Stimulated activated effector memory CD8-positive, alpha-beta T cell treated with anti-CD3 and anti-CD28 coated beads, Interleukin-12 subunit alpha, Interleukin-12 subunit beta, amount 100 ng/mL, for 72 hours (primary cell): ENCODE measurements at regions not wholly inside any gene's neighbourhood (a gene's known extent, or its start where the extent isn't known, plus 50 kb on each side); places are given as distances from the start of the nearest gene placed in this dataset.
"Not testable (repeated sequence)": the region's sequence is repeated elsewhere in the genome, so short reads cannot be mapped to it uniquely, and the experiment has no call there.

Experiments used
- ATAC-seq: fragments of 150-1000 bp; cut with Tn5 transposase; 2 replicates; pipeline ENCODE4 v1.10.0; 2021
- DNase-seq, 2 donors: peaks; one replicate each; pipeline ENCODE4 v3.0.0; 2021 to 2022; ENCODE audit warnings: low spot score in 2 of 2
- H3K27ac Mint-ChIP-seq: one replicate; pipeline ENCODE4 v1.8.0; 2022; ENCODE audit warnings: mild to moderate bottlenecking, mixed read lengths
- H3K36me3 Mint-ChIP-seq: one replicate; pipeline ENCODE4 v1.8.0; 2022; ENCODE audit warnings: mild to moderate bottlenecking, mixed read lengths
- H3K4me1 Mint-ChIP-seq: one replicate; pipeline ENCODE4 v1.8.0; 2022; ENCODE audit warnings: mixed read lengths
- H3K4me3 Mint-ChIP-seq: one replicate; pipeline ENCODE4 v1.8.0; 2022; ENCODE audit warnings: mild to moderate bottlenecking, mixed read lengths
- H3K9me3 Mint-ChIP-seq: one replicate; pipeline ENCODE4 v1.8.0; 2022; ENCODE audit warnings: mixed read lengths

- H3K4me1 Mint-ChIP-seq, result peaks cover 4% of the 10 kb centered on the region
These were observed 185.0 kb upstream of the NRXN3 start for GRCh38 chr14:77985211-77985615.

GRCh38 chr14:77986773-77987172, 183.4 kb upstream of the NRXN3 start:
- no peaks in the 10 kb centered on the region for H3K36me3 Mint-ChIP-seq
- no peak overlapping the region for H3K4me3 Mint-ChIP-seq
- no peaks in the 10 kb centered on the region for H3K4me1 Mint-ChIP-seq
- no peak overlapping the region for H3K27ac Mint-ChIP-seq
- H3K9me3 Mint-ChIP-seq, result no peaks in the 10 kb centered on the region
- ATAC-seq (no peak), DNase-seq (no peak)

More at GRCh38 chr14:77985211-77985615, 185.0 kb upstream of the NRXN3 start:
- H3K9me3 Mint-ChIP-seq, result no peaks in the 10 kb centered on the region
- DNase-seq, result no peak
- H3K27ac Mint-ChIP-seq, result no peak overlapping the region
- H3K4me3 Mint-ChIP-seq, result no peak overlapping the region
- no peaks in the 10 kb centered on the region for H3K36me3 Mint-ChIP-seq
- ATAC-seq, result no peak

- DNase-seq (no peak), ATAC-seq (no peak)
- no peaks in the 10 kb centered on the region for H3K4me1 Mint-ChIP-seq
- H3K36me3 Mint-ChIP-seq, result no peaks in the 10 kb centered on the region
- H3K4me3 Mint-ChIP-seq, result no peak overlapping the region
- no peaks in the 10 kb centered on the region for H3K9me3 Mint-ChIP-seq
- no peak overlapping the region for H3K27ac Mint-ChIP-seq
These were observed 181.9 kb upstream of the NRXN3 start for GRCh38 chr14:77988096-77988870.

GRCh38 chr14:77988970-77989369, 181.2 kb upstream of the NRXN3 start:
- H3K4me3 Mint-ChIP-seq, result no peak overlapping the region
- no peak for DNase-seq
- no peak overlapping the region for H3K27ac Mint-ChIP-seq

GRCh38 chr14:77989441-77989991, 180.7 kb upstream of the NRXN3 start:
- ATAC-seq, result no peak
- no peaks in the 10 kb centered on the region for H3K36me3 Mint-ChIP-seq
- no peak overlapping the region for H3K4me3 Mint-ChIP-seq
- H3K9me3 Mint-ChIP-seq, result no peaks in the 10 kb centered on the region
- no peaks in the 10 kb centered on the region for H3K4me1 Mint-ChIP-seq
- DNase-seq, result no peak
- H3K27ac Mint-ChIP-seq, result no peak overlapping the region

More at GRCh38 chr14:77988970-77989369, 181.2 kb upstream of the NRXN3 start:
- ATAC-seq, result peak; percentile 28
- H3K9me3 Mint-ChIP-seq, result no peaks in the 10 kb centered on the region
- no peaks in the 10 kb centered on the region for H3K36me3 Mint-ChIP-seq
- H3K4me1 Mint-ChIP-seq, result no peaks in the 10 kb centered on the region

- Mint-ChIP-seq H3K36me3 (no peaks in the 10 kb centered on the region), H3K4me3 (no peak overlapping the region), H3K9me3 (no peaks in the 10 kb centered on the region), H3K4me1 (no peaks in the 10 kb centered on the region), H3K27ac (no peak overlapping the region)
- DNase-seq (no peak), ATAC-seq (no peak)
These were observed 179.8 kb upstream of the NRXN3 start for GRCh38 chr14:77990337-77990736.

- no peak overlapping the region for H3K27ac Mint-ChIP-seq
- no peaks in the 10 kb centered on the region for H3K9me3 Mint-ChIP-seq
- ATAC-seq, result no peak
- DNase-seq, result no peak
- H3K4me3 Mint-ChIP-seq, result no peak overlapping the region
- no peaks in the 10 kb centered on the region for H3K36me3 Mint-ChIP-seq
- no peaks in the 10 kb centered on the region for H3K4me1 Mint-ChIP-seq
These were observed 178.9 kb upstream of the NRXN3 start for GRCh38 chr14:77991128-77991772.

- Mint-ChIP-seq H3K9me3 (peaks cover 16% of the 10 kb centered on the region), H3K4me3 (no peak overlapping the region), H3K36me3 (no peaks in the 10 kb centered on the region), H3K27ac (no peak overlapping the region), H3K4me1 (no peaks in the 10 kb centered on the region)
- no peak for DNase-seq
- ATAC-seq, result peak; percentile 80
These were observed 164.8 kb upstream of the NRXN3 start for GRCh38 chr14:78005325-78005724.

GRCh38 chr14:78007160-78007559, 163.0 kb upstream of the NRXN3 start:
- DNase-seq, result no peak
- H3K27ac Mint-ChIP-seq, result no peak overlapping the region
- no peak overlapping the region for H3K4me3 Mint-ChIP-seq

GRCh38 chr14:78010688-78011087, 159.5 kb upstream of the NRXN3 start:
- Mint-ChIP-seq H3K4me3 (no peak overlapping the region), H3K4me1 (no peaks in the 10 kb centered on the region), H3K9me3 (peaks cover 6% of the 10 kb centered on the region), H3K27ac (no peak overlapping the region), H3K36me3 (no peaks in the 10 kb centered on the region)
- DNase-seq (no peak), ATAC-seq (no peak)

More at GRCh38 chr14:78007160-78007559, 163.0 kb upstream of the NRXN3 start:
- Mint-ChIP-seq H3K9me3 (peaks cover 13% of the 10 kb centered on the region), H3K36me3 (no peaks in the 10 kb centered on the region), H3K4me1 (no peaks in the 10 kb centered on the region)
- peak; percentile 80 for ATAC-seq

GRCh38 chr14:78013911-78014310, 156.3 kb upstream of the NRXN3 start:
- not testable (repeated sequence) for H3K27ac Mint-ChIP-seq, ATAC-seq, DNase-seq, H3K4me1 Mint-ChIP-seq, H3K9me3 Mint-ChIP-seq, H3K4me3 Mint-ChIP-seq, H3K36me3 Mint-ChIP-seq

- H3K4me3 Mint-ChIP-seq, result no peak overlapping the region
- H3K9me3 Mint-ChIP-seq, result no peaks in the 10 kb centered on the region
- H3K27ac Mint-ChIP-seq, result no peak overlapping the region
- no peaks in the 10 kb centered on the region for H3K4me1 Mint-ChIP-seq
- no peak for ATAC-seq
- no peak for DNase-seq
- H3K36me3 Mint-ChIP-seq, result no peaks in the 10 kb centered on the region
These were observed 153.6 kb upstream of the NRXN3 start for GRCh38 chr14:78016532-78016931.

GRCh38 chr14:78018283-78018682, 151.9 kb upstream of the NRXN3 start:
- no peaks in the 10 kb centered on the region for H3K36me3 Mint-ChIP-seq
- H3K4me1 Mint-ChIP-seq, result no peaks in the 10 kb centered on the region
- DNase-seq, result no peak
- no peak overlapping the region for H3K4me3 Mint-ChIP-seq
- H3K27ac Mint-ChIP-seq, result no peak overlapping the region
- H3K9me3 Mint-ChIP-seq, result no peaks in the 10 kb centered on the region
- ATAC-seq, result no peak

- no peaks in the 10 kb centered on the region for H3K9me3 Mint-ChIP-seq
- no peaks in the 10 kb centered on the region for H3K36me3 Mint-ChIP-seq
- H3K4me1 Mint-ChIP-seq, result no peaks in the 10 kb centered on the region
- DNase-seq, result peak; percentile 24 to 78
- H3K4me3 Mint-ChIP-seq, result no peak overlapping the region
- H3K27ac Mint-ChIP-seq, result no peak overlapping the region
- peak; percentile 69 for ATAC-seq
These were observed 148.1 kb upstream of the NRXN3 start for GRCh38 chr14:78022059-78022458.

- DNase-seq (no peak), ATAC-seq (no peak)
- Mint-ChIP-seq H3K9me3 (no peaks in the 10 kb centered on the region), H3K4me3 (no peak overlapping the region), H3K27ac (no peak overlapping the region), H3K36me3 (no peaks in the 10 kb centered on the region), H3K4me1 (no peaks in the 10 kb centered on the region)
These were observed 147.1 kb upstream of the NRXN3 start for GRCh38 chr14:78023112-78023511.

- Mint-ChIP-seq H3K4me3 (no peak overlapping the region), H3K9me3 (no peaks in the 10 kb centered on the region), H3K36me3 (no peaks in the 10 kb centered on the region), H3K27ac (no peak overlapping the region), H3K4me1 (no peaks in the 10 kb centered on the region)
- no peak for DNase-seq
- ATAC-seq, result no peak
These were observed 141.7 kb upstream of the NRXN3 start for GRCh38 chr14:78028471-78028870.
